ENCODE measurements at regions not wholly inside any gene's neighbourhood (a gene's known extent, or its start where the extent isn't known, plus 50 kb on each side); places are given as distances from the start of the nearest gene placed in this dataset.

DNA sequence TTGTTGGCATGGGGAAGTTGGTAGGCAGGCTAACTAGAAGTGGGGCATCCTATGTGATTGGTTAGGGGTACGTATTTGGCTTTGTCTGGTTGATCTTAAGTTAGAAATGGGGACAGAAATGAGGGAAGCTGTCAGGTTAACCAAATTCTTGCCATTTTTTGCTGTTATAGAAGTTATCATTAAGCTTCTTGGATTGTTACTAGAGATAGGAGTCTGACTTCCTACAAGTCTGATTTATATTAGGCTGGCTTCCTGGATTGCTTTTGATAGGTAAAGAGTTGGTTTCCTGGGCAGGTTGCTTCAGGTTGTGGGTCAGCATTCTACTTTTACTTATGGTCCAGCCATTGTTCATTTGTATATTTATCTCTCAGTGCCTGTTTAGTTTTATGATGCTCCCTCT, 216.9 kb downstream of the TLE4 start:
- TF ChIP-seq, protein P1, sequence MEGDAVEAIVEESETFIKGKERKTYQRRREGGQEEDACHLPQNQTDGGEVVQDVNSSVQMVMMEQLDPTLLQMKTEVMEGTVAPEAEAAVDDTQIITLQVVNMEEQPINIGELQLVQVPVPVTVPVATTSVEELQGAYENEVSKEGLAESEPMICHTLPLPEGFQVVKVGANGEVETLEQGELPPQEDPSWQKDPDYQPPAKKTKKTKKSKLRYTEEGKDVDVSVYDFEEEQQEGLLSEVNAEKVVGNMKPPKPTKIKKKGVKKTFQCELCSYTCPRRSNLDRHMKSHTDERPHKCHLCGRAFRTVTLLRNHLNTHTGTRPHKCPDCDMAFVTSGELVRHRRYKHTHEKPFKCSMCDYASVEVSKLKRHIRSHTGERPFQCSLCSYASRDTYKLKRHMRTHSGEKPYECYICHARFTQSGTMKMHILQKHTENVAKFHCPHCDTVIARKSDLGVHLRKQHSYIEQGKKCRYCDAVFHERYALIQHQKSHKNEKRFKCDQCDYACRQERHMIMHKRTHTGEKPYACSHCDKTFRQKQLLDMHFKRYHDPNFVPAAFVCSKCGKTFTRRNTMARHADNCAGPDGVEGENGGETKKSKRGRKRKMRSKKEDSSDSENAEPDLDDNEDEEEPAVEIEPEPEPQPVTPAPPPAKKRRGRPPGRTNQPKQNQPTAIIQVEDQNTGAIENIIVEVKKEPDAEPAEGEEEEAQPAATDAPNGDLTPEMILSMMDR (IDR thresholded peaks at IDR 0.05) = no peak
- no peak for TF ChIP-seq POLR2AphosphoS5 (IDR thresholded peaks at IDR 0.05)
- TF ChIP-seq POLR2A (IDR thresholded peaks at IDR 0.05) = no peak
- TF ChIP-seq EP300 (IDR thresholded peaks at IDR 0.05) = no peak
